Astrocyte (in vitro differentiated cells and primary cell): ENCODE measurements at regions not wholly inside any gene's neighbourhood (a gene's known extent, or its start where the extent isn't known, plus 50 kb on each side); places are given as distances from the start of the nearest gene placed in this dataset.
"Not testable (repeated sequence)": the region's sequence is repeated elsewhere in the genome, so short reads cannot be mapped to it uniquely, and the experiment has no call there.

ENCODE experiments used
- DNase-seq: peaks from one replicate; pipeline ENCODE4 v3.0.0-alpha.2; 2010; ENCODE audit warnings: low read depth
- FAIRE-seq: peaks from 2 replicates; lab custom pipeline; 2011; peaks lifted over from hg19 to GRCh38; lab: Jason Lieb, UNC
- H2AFZ ChIP-seq: 2 replicates; pipeline ENCODE4 v1.6.0; 2012; ENCODE audit warnings: low read depth, low read length, inconsistent platforms
- H3K27ac ChIP-seq: 2 replicates; pipeline ENCODE4 v1.5.1; 2011; ENCODE audit warnings: low read depth, low read length, inconsistent platforms
- H3K27me3 ChIP-seq: 2 replicates; pipeline ENCODE4 v1.6.0; 2011; ENCODE audit warnings: low read length, inconsistent platforms; ENCODE audit not compliant: insufficient read depth
- H3K36me3 ChIP-seq: 2 replicates; pipeline ENCODE4 v1.5.1; 2011; ENCODE audit warnings: low read length, inconsistent platforms; ENCODE audit not compliant: insufficient read depth
- H3K4me1 ChIP-seq: 2 replicates; pipeline ENCODE4 v1.5.1; 2011; ENCODE audit warnings: low read length, inconsistent platforms; ENCODE audit not compliant: insufficient read depth
- H3K4me2 ChIP-seq: 2 replicates; pipeline ENCODE4 v1.6.0; 2012; ENCODE audit warnings: low read length, inconsistent platforms
- H3K4me3 ChIP-seq: 2 replicates; pipeline ENCODE4 v1.5.1; 2011; ENCODE audit warnings: low read depth, mild to moderate bottlenecking, low read length, inconsistent platforms; ENCODE audit not compliant: insufficient read depth
- H3K79me2 ChIP-seq: 2 replicates; pipeline ENCODE4 v1.6.0; 2012; ENCODE audit warnings: mild to moderate bottlenecking, low read length, inconsistent platforms; ENCODE audit not compliant: insufficient read depth
- H3K9ac ChIP-seq: 2 replicates; pipeline ENCODE4 v1.6.0; 2012; ENCODE audit warnings: mild to moderate bottlenecking, low read length, inconsistent platforms
- H3K9me3 ChIP-seq: 2 replicates; pipeline ENCODE4 v1.5.1; 2012; ENCODE audit warnings: low read depth, mild to moderate bottlenecking, low read length, inconsistent platforms; ENCODE audit not compliant: insufficient read depth
- H4K20me1 ChIP-seq: 2 replicates; pipeline ENCODE4 v1.6.0; 2012; ENCODE audit warnings: low read length, inconsistent platforms; ENCODE audit not compliant: insufficient read depth
- H3K27ac Mint-ChIP-seq: one replicate; pipeline ENCODE4 v1.8.0; 2021; ENCODE audit warnings: mild to moderate bottlenecking, mixed read lengths; ENCODE audit not compliant: unreplicated experiment
- H3K27me3 Mint-ChIP-seq: one replicate; pipeline ENCODE4 v1.8.0; 2021; ENCODE audit warnings: low read depth, mixed read lengths; ENCODE audit not compliant: unreplicated experiment
- H3K36me3 Mint-ChIP-seq: one replicate; pipeline ENCODE4 v1.8.0; 2021; ENCODE audit warnings: low read depth, mixed read lengths; ENCODE audit not compliant: unreplicated experiment
- H3K4me1 Mint-ChIP-seq: one replicate; pipeline ENCODE4 v1.8.0; 2021; ENCODE audit warnings: low read depth, mixed read lengths; ENCODE audit not compliant: unreplicated experiment
- H3K4me3 Mint-ChIP-seq: one replicate; pipeline ENCODE4 v1.8.0; 2021; ENCODE audit warnings: mild to moderate bottlenecking, moderate library complexity, mixed read lengths; ENCODE audit not compliant: unreplicated experiment
- H3K9me3 Mint-ChIP-seq: one replicate; pipeline ENCODE4 v1.8.0; 2021; ENCODE audit warnings: mild to moderate bottlenecking, mixed read lengths; ENCODE audit not compliant: unreplicated experiment
- CTCF ChIP-seq: IDR thresholded peaks from 2 replicates; pipeline ENCODE4 v1.5.1; 2011; ENCODE audit warnings: low read depth, mild to moderate bottlenecking, inconsistent platforms, low read length, moderate library complexity; ENCODE audit not compliant: insufficient read depth
- EZH2 ChIP-seq: IDR thresholded peaks from 2 replicates; pipeline ENCODE4 v1.6.1; 2012; ENCODE audit warnings: mild to moderate bottlenecking, low read length, inconsistent platforms; ENCODE audit not compliant: insufficient read depth

- H3K36me3 Mint-ChIP-seq: peaks cover 34% of the 10 kb centered on the region
- not testable (repeated sequence) for H3K27me3 Mint-ChIP-seq, H3K36me3 ChIP-seq, H3K4me3 Mint-ChIP-seq, H3K27ac Mint-ChIP-seq, H3K4me2 ChIP-seq, H2AFZ ChIP-seq, H4K20me1 ChIP-seq, H3K27me3 ChIP-seq, H3K9me3 Mint-ChIP-seq, H3K9ac ChIP-seq, H3K79me2 ChIP-seq, H3K4me1 Mint-ChIP-seq, H3K27ac ChIP-seq, H3K4me3 ChIP-seq, FAIRE-seq, H3K4me1 ChIP-seq, H3K9me3 ChIP-seq, DNase-seq
These were observed 111.5 kb upstream of the CTSV start for GRCh38 chr9:97150471-97150870.

- H3K79me2 ChIP-seq, H3K9ac ChIP-seq, H3K4me3 ChIP-seq, H3K4me2 ChIP-seq, H3K27ac ChIP-seq, DNase-seq, H3K4me3 Mint-ChIP-seq, H3K27me3 ChIP-seq, H3K9me3 Mint-ChIP-seq, H4K20me1 ChIP-seq, H3K4me1 ChIP-seq, H2AFZ ChIP-seq, H3K27me3 Mint-ChIP-seq, H3K4me1 Mint-ChIP-seq, FAIRE-seq, H3K27ac Mint-ChIP-seq, H3K9me3 ChIP-seq, H3K36me3 ChIP-seq: not testable (repeated sequence)
- peaks cover 25% of the 10 kb centered on the region for H3K36me3 Mint-ChIP-seq
These were observed 109.5 kb upstream of the CTSV start for GRCh38 chr9:97148428-97148827.

- H3K27me3 ChIP-seq, H3K9ac ChIP-seq, H3K9me3 Mint-ChIP-seq, H3K4me3 ChIP-seq, FAIRE-seq, H4K20me1 ChIP-seq, H2AFZ ChIP-seq, H3K27ac Mint-ChIP-seq, DNase-seq, H3K4me2 ChIP-seq, H3K79me2 ChIP-seq, H3K9me3 ChIP-seq, H3K36me3 ChIP-seq, H3K4me3 Mint-ChIP-seq, H3K4me1 ChIP-seq, H3K4me1 Mint-ChIP-seq, H3K27ac ChIP-seq, H3K27me3 Mint-ChIP-seq: not testable (repeated sequence)
- peaks cover 10% of the 10 kb centered on the region for H3K36me3 Mint-ChIP-seq
These were observed 106.7 kb upstream of the CTSV start for GRCh38 chr9:97145680-97146079.

GRCh38 chr9:97140566-97140965 lies 101.6 kb upstream of the CTSV start:
- TF ChIP-seq EZH2: no peak
- no peak for TF ChIP-seq CTCF
- Histone ChIP-seq H3K4me2 (no peak overlapping the region), H3K4me1 (no peaks in the 10 kb centered on the region), H3K27me3 (no peaks in the 10 kb centered on the region), H3K9me3 (no peaks in the 10 kb centered on the region), H3K79me2 (no peaks in the 10 kb centered on the region), H3K36me3 (no peaks in the 10 kb centered on the region), H4K20me1 (no peaks in the 10 kb centered on the region), H3K4me3 (no peak overlapping the region), H3K27ac (no peak overlapping the region), H2AFZ (no peak overlapping the region), H3K9ac (no peak overlapping the region)
- peaks cover 2% of the 10 kb centered on the region for H3K27me3 Mint-ChIP-seq
- H3K36me3 Mint-ChIP-seq: peaks cover 7% of the 10 kb centered on the region
- DNase-seq (no peak), FAIRE-seq (no peak)
- H3K4me1 Mint-ChIP-seq: peaks cover 2% of the 10 kb centered on the region
- H3K27ac Mint-ChIP-seq: no peak overlapping the region
- H3K9me3 Mint-ChIP-seq: peaks cover 5% of the 10 kb centered on the region
- H3K4me3 Mint-ChIP-seq: no peak overlapping the region
